SK-N-SH (cell line): ENCODE measurements at regions not wholly inside any gene's neighbourhood (a gene's known extent, or its start where the extent isn't known, plus 50 kb on each side); places are given as distances from the start of the nearest gene placed in this dataset.
"Not testable (repeated sequence)": the region's sequence is repeated elsewhere in the genome, so short reads cannot be mapped to it uniquely, and the experiment has no call there.

Experiments
- CTCF ChIA-PET: fragments of 300-600, 350-600 bp; formaldehyde crosslinking; extraction: SDS; loops from one replicate; lab custom pipeline; 2021; lab: Yijun Ruan, JAX
- POLR2A ChIA-PET: fragments of 350-600 bp; sonication (Branson Sonifier 250); formaldehyde crosslinking; extraction: SDS; loops from one replicate; lab custom pipeline; 2020; ENCODE audit warnings: antibody characterized with exemption, inconsistent platforms; lab: Yijun Ruan, JAX
- DNase-seq: peaks from one replicate; pipeline ENCODE4 v3.0.0; 2012
- H2AFZ ChIP-seq: fragments of 200-600 bp; sonication (generic); 2 replicates; pipeline ENCODE4 v1.8.1; 2016; ENCODE audit warnings: antibody characterized with exemption, mild to moderate bottlenecking, low read depth
- H3F3A ChIP-seq: fragments of 200-600 bp; sonication (generic); replicated peaks from 2 replicates; pipeline ENCODE3; 2016; ENCODE audit warnings: antibody characterized with exemption, mild to moderate bottlenecking; ENCODE audit not compliant: insufficient read depth
- H3K27ac ChIP-seq, 2 experiments: fragments of 200-500 bp in 1 of 2; fragments of 200-600 bp in 1 of 2; sonication (Bioruptor generic) in 1 of 2; sonication (generic), shearing (Covaris generic) in 1 of 2; 2 replicates each; pipeline versions ENCODE4 v1.5.1 to v1.6.1; 2014 to 2016; ENCODE audit warnings: low read depth in 2 of 2, inconsistent platforms in 1 of 2, low read length in 1 of 2, mild to moderate bottlenecking in 1 of 2, mixed read lengths in 1 of 2
- H3K27me3 ChIP-seq: fragments of 200-600 bp; sonication (generic), shearing (Covaris generic); 2 replicates; pipeline ENCODE4 v1.6.1; 2016; ENCODE audit warnings: mixed run types; ENCODE audit not compliant: insufficient read depth
- H3K36me3 ChIP-seq, 2 experiments: fragments of 200-500 bp in 1 of 2; fragments of 200-600 bp in 1 of 2; sonication (Bioruptor generic) in 1 of 2; sonication (generic) in 1 of 2; replicated peaks in 1 of 2; 2 replicates each; pipeline versions ENCODE3 to v1.5.1; 2014 to 2016; ENCODE audit warnings: low read length in 1 of 2, mild to moderate bottlenecking in 1 of 2; ENCODE audit not compliant: insufficient read depth in 2 of 2, control insufficient read depth in 1 of 2
- H3K4me1 ChIP-seq, 2 experiments: fragments of 200-500 bp in 1 of 2; fragments of 200-600 bp in 1 of 2; sonication (Bioruptor generic) in 1 of 2; sonication (generic), shearing (Covaris generic) in 1 of 2; 2 replicates each; pipeline versions ENCODE4 v1.5.1 to v1.6.1; 2014 to 2016; ENCODE audit warnings: low read depth in 1 of 2, low read length in 1 of 2, mixed run types in 1 of 2; ENCODE audit not compliant: insufficient read depth in 2 of 2, control insufficient read depth in 1 of 2
- H3K4me2 ChIP-seq: fragments of 200-600 bp; sonication (generic), shearing (Covaris generic); 2 replicates; pipeline ENCODE4 v1.6.1; 2017; ENCODE audit warnings: mixed run types
- H3K4me3 ChIP-seq, 2 experiments: fragments of 200-500 bp in 1 of 2; fragments of 200-600 bp in 1 of 2; sonication (Bioruptor generic) in 1 of 2; sonication (generic), shearing (Covaris generic) in 1 of 2; 2 replicates each; pipeline versions ENCODE4 v1.5.1 to v1.8.1; 2014 to 2016; ENCODE audit warnings: low read depth in 2 of 2, inconsistent platforms in 1 of 2, low read length in 1 of 2, mild to moderate bottlenecking in 1 of 2, mixed read lengths in 1 of 2, moderate library complexity in 1 of 2
- H3K79me2 ChIP-seq: fragments of 200-600 bp; sonication (generic); 2 replicates; pipeline ENCODE4 v1.8.1; 2017; ENCODE audit warnings: mild to moderate bottlenecking; ENCODE audit not compliant: insufficient read depth
- H3K9ac ChIP-seq: fragments of 200-600 bp; sonication (generic); 2 replicates; pipeline ENCODE4 v1.6.1; 2017; ENCODE audit warnings: mixed run types
- H3K9me2 ChIP-seq: fragments of 200-600 bp; sonication (generic); 2 replicates; pipeline ENCODE4 v1.6.1; 2017; ENCODE audit warnings: mixed run types
- H3K9me3 ChIP-seq: fragments of 200-600 bp; sonication (generic); 2 replicates; pipeline ENCODE4 v1.6.1; 2017; ENCODE audit warnings: mixed run types, mild to moderate bottlenecking, moderate library complexity
- H4K20me1 ChIP-seq: fragments of 200-600 bp; sonication (generic); 2 replicates; pipeline ENCODE4 v1.6.1; 2017; ENCODE audit warnings: mild to moderate bottlenecking, mixed run types; ENCODE audit not compliant: insufficient read depth
- FOSL2 ChIP-seq: IDR thresholded peaks from 2 replicates; pipeline ENCODE4 v1.4.0; 2012; ENCODE audit warnings: low read depth, mild to moderate bottlenecking, moderate library complexity, borderline replicate concordance
- GABPA ChIP-seq: IDR thresholded peaks from 2 replicates; pipeline ENCODE4 v1.4.0; 2012; ENCODE audit warnings: low read depth, mild to moderate bottlenecking
- JUND ChIP-seq: IDR thresholded peaks from 2 replicates; pipeline ENCODE4 v1.4.0; 2012
- MXI1 ChIP-seq: IDR thresholded peaks from 2 replicates; pipeline ENCODE4 v1.6.1; 2012; ENCODE audit warnings: mild to moderate bottlenecking, low read depth, low read length, improper control_type of control experiment
- NFIC ChIP-seq: IDR thresholded peaks from 2 replicates; pipeline ENCODE4 v1.4.0; 2012; ENCODE audit warnings: borderline replicate concordance
- POLR2AphosphoS5 ChIP-seq: IDR thresholded peaks from 2 replicates; pipeline ENCODE4 v1.6.1; 2012; ENCODE audit warnings: low read depth, low read length
- RAD21 ChIP-seq: IDR thresholded peaks from 2 replicates; pipeline ENCODE4 v1.6.1; 2012; ENCODE audit warnings: mild to moderate bottlenecking, low read length
- RCOR1 ChIP-seq: fragments of 150-350 bp; IDR thresholded peaks from 2 replicates; pipeline ENCODE4 v1.6.1; 2017; ENCODE audit warnings: antibody characterized with exemption, low read length
- RFX5 ChIP-seq: IDR thresholded peaks from 2 replicates; pipeline ENCODE4 v1.6.1; 2012; ENCODE audit warnings: mild to moderate bottlenecking, improper control_type of control experiment, low read length
- SMC3 ChIP-seq: IDR thresholded peaks from 2 replicates; pipeline ENCODE4 v1.6.1; 2012; ENCODE audit warnings: low read depth, low read length, improper control_type of control experiment
- TAF1 ChIP-seq: IDR thresholded peaks from 2 replicates; pipeline ENCODE4 v1.6.1; 2012; ENCODE audit warnings: low read depth, mild to moderate bottlenecking, low read length, moderate library complexity, borderline replicate concordance
- WGBS: methylation state at CpG from one replicate; pipeline ENCODE4 v1.1.6; 2017; ENCODE audit warnings: low lambda C conversion rate; 5-methylcytosine and 5-hydroxymethylcytosine counted together
- TF ChIP-seq, protein P1 (sequence below): fragments of 150-350 bp; IDR thresholded peaks from 2 replicates; pipeline ENCODE4 v1.6.1; 2016; ENCODE audit warnings: mild to moderate bottlenecking, low read depth, low read length
- TF ChIP-seq, protein P2 (sequence below): IDR thresholded peaks from 2 replicates; pipeline ENCODE4 v1.4.0; 2012; ENCODE audit warnings: low read depth, borderline replicate concordance

GRCh38 chr3:73150369-73151130, 89.1 kb downstream of the EBLN2 start (continued):
- TF ChIP-seq, protein P1, sequence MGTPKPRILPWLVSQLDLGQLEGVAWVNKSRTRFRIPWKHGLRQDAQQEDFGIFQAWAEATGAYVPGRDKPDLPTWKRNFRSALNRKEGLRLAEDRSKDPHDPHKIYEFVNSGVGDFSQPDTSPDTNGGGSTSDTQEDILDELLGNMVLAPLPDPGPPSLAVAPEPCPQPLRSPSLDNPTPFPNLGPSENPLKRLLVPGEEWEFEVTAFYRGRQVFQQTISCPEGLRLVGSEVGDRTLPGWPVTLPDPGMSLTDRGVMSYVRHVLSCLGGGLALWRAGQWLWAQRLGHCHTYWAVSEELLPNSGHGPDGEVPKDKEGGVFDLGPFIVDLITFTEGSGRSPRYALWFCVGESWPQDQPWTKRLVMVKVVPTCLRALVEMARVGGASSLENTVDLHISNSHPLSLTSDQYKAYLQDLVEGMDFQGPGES, result no peak
- TF ChIP-seq NFIC, result no peak
- no peak for TF ChIP-seq MXI1
- TF ChIP-seq JUND, result no peak
- TF ChIP-seq RFX5, result no peak
- no peak for TF ChIP-seq FOSL2
- TF ChIP-seq GABPA, result no peak
- TF ChIP-seq, protein P2, sequence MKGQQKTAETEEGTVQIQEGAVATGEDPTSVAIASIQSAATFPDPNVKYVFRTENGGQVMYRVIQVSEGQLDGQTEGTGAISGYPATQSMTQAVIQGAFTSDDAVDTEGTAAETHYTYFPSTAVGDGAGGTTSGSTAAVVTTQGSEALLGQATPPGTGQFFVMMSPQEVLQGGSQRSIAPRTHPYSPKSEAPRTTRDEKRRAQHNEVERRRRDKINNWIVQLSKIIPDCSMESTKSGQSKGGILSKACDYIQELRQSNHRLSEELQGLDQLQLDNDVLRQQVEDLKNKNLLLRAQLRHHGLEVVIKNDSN, result no peak
- no peak for TF ChIP-seq SMC3
- no peak for TF ChIP-seq RAD21
- TF ChIP-seq RCOR1, result no peak
- no peak for TF ChIP-seq POLR2AphosphoS5
- no peak for TF ChIP-seq TAF1

GRCh38 chr3:73152571-73152970, 91.1 kb downstream of the EBLN2 start:
- H3K79me2 ChIP-seq, H3K4me1 ChIP-seq, DNase-seq, H3K4me3 ChIP-seq, H3K27ac ChIP-seq, H3K9me3 ChIP-seq, H3F3A ChIP-seq, CTCF ChIA-PET, H4K20me1 ChIP-seq, H3K9ac ChIP-seq, H2AFZ ChIP-seq, H3K27me3 ChIP-seq, H3K36me3 ChIP-seq, H3K9me2 ChIP-seq, H3K4me2 ChIP-seq, POLR2A ChIA-PET: not testable (repeated sequence)
- WGBS, result 82% methylated on average over 22 of the region's 22 CpGs

- H3K79me2 ChIP-seq, H3K9me3 ChIP-seq, H3K9ac ChIP-seq, H3K27me3 ChIP-seq, H3K4me2 ChIP-seq, DNase-seq, H3K36me3 ChIP-seq, H4K20me1 ChIP-seq, H2AFZ ChIP-seq, CTCF ChIA-PET, H3K4me1 ChIP-seq, H3F3A ChIP-seq, POLR2A ChIA-PET, H3K27ac ChIP-seq, H3K4me3 ChIP-seq, H3K9me2 ChIP-seq: not testable (repeated sequence)
- 30% methylated on average over 2 of the region's 2 CpGs for WGBS
These were observed 91.6 kb downstream of the EBLN2 start for GRCh38 chr3:73153057-73153456.

DNA sequence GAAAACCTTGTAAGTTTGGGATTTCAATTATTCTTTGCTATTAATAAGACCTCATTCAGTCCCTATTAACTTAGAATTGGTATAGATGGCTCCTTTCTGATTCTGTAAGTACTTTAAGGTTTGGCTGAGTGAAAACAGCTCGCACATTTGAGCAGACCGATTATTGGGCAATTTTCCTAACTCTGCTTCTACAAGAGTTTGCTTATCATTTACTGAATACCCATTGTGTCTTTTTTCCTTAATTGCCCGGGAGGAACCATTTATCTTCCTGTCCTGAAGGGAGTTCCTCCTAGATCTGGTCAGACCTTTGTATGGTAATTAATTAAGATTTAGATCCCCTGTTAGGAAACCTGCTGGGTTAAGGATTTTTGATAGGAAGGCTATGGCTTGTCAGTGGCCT, 92.8 kb downstream of the EBLN2 start:
- H3K4me1 ChIP-seq, H2AFZ ChIP-seq, H3K36me3 ChIP-seq, POLR2A ChIA-PET, CTCF ChIA-PET, H3K27ac ChIP-seq, H3K79me2 ChIP-seq, H3K9me2 ChIP-seq, H3K4me3 ChIP-seq, H3K4me2 ChIP-seq, H4K20me1 ChIP-seq, H3K9ac ChIP-seq, H3K9me3 ChIP-seq, H3F3A ChIP-seq, H3K27me3 ChIP-seq, DNase-seq: not testable (repeated sequence)
- WGBS, result 44% methylated on average over 3 of the region's 3 CpGs

- not testable (repeated sequence) for H3K9ac ChIP-seq, H4K20me1 ChIP-seq
These were observed 94.0 kb downstream of the EBLN2 start for GRCh38 chr3:73155441-73155840.

More at GRCh38 chr3:73155441-73155840, 94.0 kb downstream of the EBLN2 start:
- H3K9me3 ChIP-seq, H3K27ac ChIP-seq, H3K79me2 ChIP-seq, H3K36me3 ChIP-seq, DNase-seq, CTCF ChIA-PET, H3K4me3 ChIP-seq, H3K9me2 ChIP-seq, H2AFZ ChIP-seq, H3K27me3 ChIP-seq, H3F3A ChIP-seq, H3K4me1 ChIP-seq, POLR2A ChIA-PET, H3K4me2 ChIP-seq: not testable (repeated sequence)
- WGBS, result 76% methylated on average over 3 of the region's 3 CpGs
